ENCODE measurements at regions not wholly inside any gene's neighbourhood (a gene's known extent, or its start where the extent isn't known, plus 50 kb on each side); places are given as distances from the start of the nearest gene placed in this dataset.

DNA sequence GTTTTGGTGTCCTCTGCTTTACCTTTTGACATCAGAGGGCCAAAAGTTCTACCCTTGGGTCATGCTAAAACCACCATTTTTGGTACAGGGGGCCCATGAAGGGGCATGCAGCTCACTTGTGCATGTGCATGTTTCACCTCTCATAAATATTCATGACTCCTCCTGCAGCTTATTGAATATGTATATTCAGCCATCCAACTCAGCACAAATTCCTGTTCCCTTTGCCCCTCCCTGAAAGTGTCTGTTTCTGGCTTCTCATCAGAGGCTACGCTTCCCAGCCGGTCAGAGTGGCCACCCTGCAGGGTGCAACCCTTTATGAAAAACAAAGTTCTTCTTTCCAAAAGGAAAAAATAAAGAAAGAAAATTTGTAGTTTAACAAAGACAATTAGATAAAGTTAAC lies 82.3 kb upstream of the UQCRFS1 start:
- TF ChIP-seq, protein P1, sequence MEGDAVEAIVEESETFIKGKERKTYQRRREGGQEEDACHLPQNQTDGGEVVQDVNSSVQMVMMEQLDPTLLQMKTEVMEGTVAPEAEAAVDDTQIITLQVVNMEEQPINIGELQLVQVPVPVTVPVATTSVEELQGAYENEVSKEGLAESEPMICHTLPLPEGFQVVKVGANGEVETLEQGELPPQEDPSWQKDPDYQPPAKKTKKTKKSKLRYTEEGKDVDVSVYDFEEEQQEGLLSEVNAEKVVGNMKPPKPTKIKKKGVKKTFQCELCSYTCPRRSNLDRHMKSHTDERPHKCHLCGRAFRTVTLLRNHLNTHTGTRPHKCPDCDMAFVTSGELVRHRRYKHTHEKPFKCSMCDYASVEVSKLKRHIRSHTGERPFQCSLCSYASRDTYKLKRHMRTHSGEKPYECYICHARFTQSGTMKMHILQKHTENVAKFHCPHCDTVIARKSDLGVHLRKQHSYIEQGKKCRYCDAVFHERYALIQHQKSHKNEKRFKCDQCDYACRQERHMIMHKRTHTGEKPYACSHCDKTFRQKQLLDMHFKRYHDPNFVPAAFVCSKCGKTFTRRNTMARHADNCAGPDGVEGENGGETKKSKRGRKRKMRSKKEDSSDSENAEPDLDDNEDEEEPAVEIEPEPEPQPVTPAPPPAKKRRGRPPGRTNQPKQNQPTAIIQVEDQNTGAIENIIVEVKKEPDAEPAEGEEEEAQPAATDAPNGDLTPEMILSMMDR (IDR thresholded peaks at IDR 0.05): no peak
- TF ChIP-seq POLR2A (IDR thresholded peaks at IDR 0.05) (no peak), EP300 (IDR thresholded peaks at IDR 0.05) (no peak), POLR2AphosphoS5 (IDR thresholded peaks at IDR 0.05) (no peak)
